ENCODE measurements at regions not wholly inside any gene's neighbourhood (a gene's known extent, or its start where the extent isn't known, plus 50 kb on each side); places are given as distances from the start of the nearest gene placed in this dataset.
A peak's percentile ranks its signal among the peaks of the same experiment; 100 is the strongest.
"Not testable (repeated sequence)": the region's sequence is repeated elsewhere in the genome, so short reads cannot be mapped to it uniquely, and the experiment has no call there.

DNA sequence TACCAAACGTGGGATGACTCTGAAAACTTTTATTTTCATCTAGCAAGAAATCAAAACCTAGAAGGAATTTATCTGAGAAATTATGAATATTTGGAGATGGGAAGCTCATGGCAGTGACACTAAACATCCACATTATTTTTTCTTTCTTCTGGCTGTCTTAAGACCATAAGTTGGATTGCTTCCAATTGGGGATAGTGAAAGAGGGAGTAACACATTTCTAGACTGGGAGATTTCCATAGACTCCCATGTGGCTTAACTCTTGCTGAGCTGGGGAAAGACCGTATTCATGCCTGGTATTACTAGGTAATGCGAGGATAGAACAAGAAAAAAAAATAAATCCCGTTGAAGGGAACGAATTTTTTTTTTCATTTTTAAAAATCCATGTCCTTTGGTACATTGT is 120.0 kb downstream of the UTRN start:
- TF ChIP-seq POLR2A (IDR thresholded peaks at IDR 0.05): no peak
- TF ChIP-seq CTCF (IDR thresholded peaks at IDR 0.05): no peak

DNA sequence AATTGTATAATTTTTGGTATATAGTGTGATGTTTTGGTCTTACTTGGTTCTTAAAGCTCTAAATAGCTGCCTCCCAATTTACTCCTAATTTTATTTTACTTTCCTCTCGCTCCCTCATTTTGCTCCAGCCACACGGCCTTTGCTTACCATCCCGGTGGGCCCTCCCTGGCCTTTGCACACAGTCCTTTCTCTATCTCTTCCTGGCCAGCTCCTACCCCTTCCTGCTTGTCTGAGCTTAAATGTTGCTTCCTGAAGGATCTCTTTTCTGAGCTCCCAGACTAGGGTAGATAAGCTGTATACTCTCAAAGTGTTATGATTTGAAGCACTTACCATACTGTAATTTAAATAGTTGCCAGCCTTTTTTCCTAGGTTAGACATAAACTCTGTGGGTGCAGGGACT is 121.7 kb downstream of the UTRN start:
- intact Hi-C loops (cut with DNase I; ENCODE audit: low total_unique reads): no loop called here
- no peak for TF ChIP-seq CTCF (IDR thresholded peaks at IDR 0.05)
- TF ChIP-seq POLR2A (IDR thresholded peaks at IDR 0.05): no peak
- H3K4me3 ChIP-seq: no peak overlapping the region
- H3K36me3 ChIP-seq: no peaks in the 10 kb centered on the region
- H3K9me3 ChIP-seq: no peaks in the 10 kb centered on the region
- no peak for DNase-seq
- H3K27ac ChIP-seq: no peak overlapping the region
- no peaks in the 10 kb centered on the region for H3K4me1 ChIP-seq
- no peaks in the 10 kb centered on the region for H3K27me3 ChIP-seq

More for the DNA sequence above, 120.0 kb downstream of the UTRN start:
- Histone ChIP-seq H3K4me1 (no peaks in the 10 kb centered on the region), H3K36me3 (no peaks in the 10 kb centered on the region), H3K27ac (peak overlapping the region; percentile 30 to 53), H3K27me3 (no peaks in the 10 kb centered on the region), H3K9me3 (no peaks in the 10 kb centered on the region), H3K4me3 (no peak overlapping the region)
- intact Hi-C loops (cut with DNase I; ENCODE audit: low total_unique reads): no loop called here
- no peak for DNase-seq

- Histone ChIP-seq H3K27me3 (no peaks in the 10 kb centered on the region), H3K4me1 (no peaks in the 10 kb centered on the region), H3K9me3 (no peaks in the 10 kb centered on the region), H3K36me3 (no peaks in the 10 kb centered on the region), H3K27ac (no peak overlapping the region), H3K4me3 (no peak overlapping the region)
- intact Hi-C loops (cut with DNase I; ENCODE audit: low total_unique reads): no loop called here
- TF ChIP-seq POLR2A (IDR thresholded peaks at IDR 0.05) (no peak), CTCF (IDR thresholded peaks at IDR 0.05) (no peak)
- DNase-seq: peak; percentile 29 to 42
Observed at GRCh38 chr6:144408161-144408560, 123.0 kb downstream of the UTRN start.

GRCh38 chr6:144410059-144410458 is 124.9 kb downstream of the UTRN start:
- H3K9me3 ChIP-seq: no peaks in the 10 kb centered on the region
- no peaks in the 10 kb centered on the region for H3K4me1 ChIP-seq
- no peaks in the 10 kb centered on the region for H3K36me3 ChIP-seq
- DNase-seq: no peak
- H3K27me3 ChIP-seq: no peaks in the 10 kb centered on the region
- no peak overlapping the region for H3K27ac ChIP-seq
- TF ChIP-seq CTCF (IDR thresholded peaks at IDR 0.05) (no peak), POLR2A (IDR thresholded peaks at IDR 0.05) (no peak)
- intact Hi-C loops (cut with DNase I; ENCODE audit: low total_unique reads): no loop called here
- no peak overlapping the region for H3K4me3 ChIP-seq

- H3K4me3 ChIP-seq; H3K4me1 ChIP-seq; intact Hi-C loops (cut with DNase I; ENCODE audit: low total_unique reads); H3K36me3 ChIP-seq; H3K9me3 ChIP-seq; H3K27ac ChIP-seq; DNase-seq; H3K27me3 ChIP-seq: not testable (repeated sequence)
Observed at GRCh38 chr6:144410574-144410973, 125.4 kb downstream of the UTRN start.

GRCh38 chr6:144411531-144412165 is 126.5 kb downstream of the UTRN start:
- intact Hi-C loops (cut with DNase I; ENCODE audit: low total_unique reads): no loop called here
- Histone ChIP-seq H3K4me1 (no peaks in the 10 kb centered on the region), H3K27ac (no peak overlapping the region), H3K36me3 (no peaks in the 10 kb centered on the region), H3K4me3 (no peak overlapping the region), H3K27me3 (no peaks in the 10 kb centered on the region), H3K9me3 (no peaks in the 10 kb centered on the region)
- TF ChIP-seq POLR2A (IDR thresholded peaks at IDR 0.05) (no peak), CTCF (IDR thresholded peaks at IDR 0.05) (no peak)
- no peak for DNase-seq
